ENCODE measurements at regions not wholly inside any gene's neighbourhood (a gene's known extent, or its start where the extent isn't known, plus 50 kb on each side); places are given as distances from the start of the nearest gene placed in this dataset.
"Not testable (repeated sequence)": the region's sequence is repeated elsewhere in the genome, so short reads cannot be mapped to it uniquely, and the experiment has no call there.

- no peak for DNase-seq (ENCODE audit: low read depth)
These were observed 243.6 kb upstream of the PRSS58 start for GRCh38 chr7:142501434-142501833.

DNA sequence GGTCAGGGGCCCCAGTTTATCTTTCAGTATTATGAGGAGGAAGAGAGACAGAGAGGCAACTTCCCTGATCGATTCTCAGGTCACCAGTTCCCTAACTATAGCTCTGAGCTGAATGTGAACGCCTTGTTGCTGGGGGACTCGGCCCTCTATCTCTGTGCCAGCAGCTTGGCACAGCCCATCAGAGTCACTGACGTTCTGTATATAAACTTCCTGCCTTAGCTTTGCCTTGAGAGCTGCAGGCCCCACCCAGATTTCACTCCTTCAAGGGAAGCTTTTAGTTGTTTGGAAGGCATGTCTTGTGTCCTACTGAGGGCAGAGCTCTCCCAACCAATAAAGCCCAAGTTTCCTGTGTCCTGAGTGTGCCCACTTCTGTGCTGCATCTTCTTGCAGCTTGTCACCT, 242.5 kb upstream of the PRSS58 start:
- DNase-seq (ENCODE audit: low read depth): no peak

GRCh38 chr7:142499635-142500034, 241.8 kb upstream of the PRSS58 start:
- DNase-seq (ENCODE audit: low read depth): no peak

DNA sequence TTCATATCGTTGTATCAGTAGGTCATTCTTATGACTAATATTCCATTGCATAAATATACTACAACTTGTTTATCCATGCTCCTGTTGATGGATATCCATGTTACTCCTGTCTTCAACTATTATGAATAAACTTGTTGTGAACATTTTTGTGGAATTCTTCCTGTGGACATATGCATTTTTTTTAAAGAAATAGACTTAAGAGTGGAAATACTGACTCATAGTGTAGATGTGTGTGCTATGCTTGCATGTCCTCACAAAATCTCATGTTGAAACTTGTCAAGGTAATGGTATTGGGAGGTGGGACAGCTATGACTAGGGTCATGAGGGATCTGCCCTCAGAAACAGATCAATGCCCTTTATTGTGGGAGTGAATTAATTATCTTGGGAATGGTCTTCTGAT, 240.5 kb upstream of the PRSS58 start:
- DNase-seq (ENCODE audit: low read depth): no peak

DNA sequence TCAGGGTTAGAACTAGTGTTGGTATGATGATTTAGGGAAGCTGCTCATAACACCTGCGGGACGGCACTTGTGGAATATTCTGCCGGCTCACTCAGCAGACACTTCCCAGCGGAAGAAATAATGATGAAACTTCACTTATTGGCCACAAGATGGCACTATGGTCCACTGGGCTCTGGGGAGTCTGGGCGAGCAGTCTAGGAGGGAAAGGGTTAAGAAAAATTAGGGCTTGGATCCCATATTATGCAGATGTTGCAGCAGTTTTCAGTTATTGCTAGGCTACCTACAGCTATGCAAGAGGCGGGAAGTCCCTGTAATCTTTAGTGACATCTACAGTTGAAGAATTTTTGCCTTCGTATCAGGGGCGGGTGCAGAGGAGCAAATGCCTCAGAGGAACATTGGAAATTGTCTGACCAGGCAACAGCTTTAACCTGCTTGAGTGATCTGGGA, 238.7 kb upstream of the PRSS58 start:
- peak; percentile 55 for DNase-seq (ENCODE audit: low read depth)

DNA sequence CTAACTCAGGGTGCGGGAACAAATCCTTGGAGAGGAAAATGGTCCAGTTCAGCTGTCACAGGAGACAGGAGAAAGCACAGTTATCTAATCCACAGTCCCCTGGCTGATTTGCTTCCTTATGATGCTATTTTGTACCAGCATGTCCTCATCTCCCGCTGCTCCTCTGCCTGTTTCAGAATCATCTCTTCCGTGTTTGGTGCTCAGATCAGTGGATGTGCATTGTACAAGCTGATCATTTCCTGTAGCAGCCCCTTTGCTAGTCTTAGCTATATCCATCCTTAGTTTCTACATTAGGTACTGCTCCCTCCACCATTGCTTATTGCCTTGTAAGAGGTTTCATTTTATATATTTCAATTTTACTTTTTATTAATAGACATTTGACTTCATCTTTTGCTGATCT, 238.0 kb upstream of the PRSS58 start:
- DNase-seq (ENCODE audit: low read depth): not testable (repeated sequence)

DNA sequence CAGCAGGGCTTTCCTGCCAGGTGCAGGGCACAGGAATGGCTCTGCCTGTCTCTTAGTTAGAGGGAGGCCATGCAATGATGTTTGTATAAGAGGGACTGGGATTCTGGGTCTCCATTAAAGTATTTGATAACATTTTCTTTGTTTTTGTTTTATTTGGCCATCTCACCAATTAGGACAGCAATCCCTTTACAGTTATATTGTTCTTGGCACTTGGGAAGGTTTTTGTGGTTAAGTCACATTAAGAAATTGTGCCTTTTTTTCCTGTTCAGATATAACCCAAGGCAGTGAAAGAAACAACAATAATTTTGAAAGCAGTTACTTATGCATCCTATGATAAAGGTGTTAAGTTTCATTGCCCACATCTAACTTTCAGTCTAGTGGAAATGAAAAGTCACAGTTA, 237.4 kb upstream of the PRSS58 start:
- DNase-seq (ENCODE audit: low read depth): peak; percentile 54

DNA sequence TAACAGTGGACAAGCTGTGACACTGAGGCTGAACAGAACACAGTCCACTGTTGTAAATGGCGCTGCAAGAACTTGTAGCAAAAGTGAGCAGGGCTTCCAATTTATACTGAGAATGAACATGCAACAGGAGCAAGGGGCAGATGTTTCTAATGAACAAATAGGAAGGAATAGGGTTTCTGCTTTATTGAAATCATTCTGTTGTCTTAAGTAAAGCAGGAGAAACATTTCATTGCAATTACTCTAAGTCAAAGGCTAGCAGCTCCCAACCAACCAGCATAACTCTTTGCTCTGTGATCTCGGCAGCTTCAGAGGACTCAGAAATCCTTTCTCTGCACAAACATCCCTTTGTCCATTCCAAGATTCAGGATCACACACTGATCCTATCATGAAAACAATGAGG, 236.2 kb upstream of the PRSS58 start:
- DNase-seq (ENCODE audit: low read depth): peak; percentile 53

GRCh38 chr7:142488842-142489241, 231.0 kb upstream of the PRSS58 start:
- DNase-seq (ENCODE audit: low read depth): no peak

- DNase-seq (ENCODE audit: low read depth): no peak
These were observed 230.3 kb upstream of the PRSS58 start for GRCh38 chr7:142488036-142488633.

- DNase-seq (ENCODE audit: low read depth): not testable (repeated sequence)
These were observed 229.7 kb upstream of the PRSS58 start for GRCh38 chr7:142487565-142487964.

GRCh38 chr7:142487124-142487523, 229.3 kb upstream of the PRSS58 start:
- no peak for DNase-seq (ENCODE audit: low read depth)

- DNase-seq (ENCODE audit: low read depth): no peak
These were observed 227.9 kb upstream of the PRSS58 start for GRCh38 chr7:142485617-142486226.

DNA sequence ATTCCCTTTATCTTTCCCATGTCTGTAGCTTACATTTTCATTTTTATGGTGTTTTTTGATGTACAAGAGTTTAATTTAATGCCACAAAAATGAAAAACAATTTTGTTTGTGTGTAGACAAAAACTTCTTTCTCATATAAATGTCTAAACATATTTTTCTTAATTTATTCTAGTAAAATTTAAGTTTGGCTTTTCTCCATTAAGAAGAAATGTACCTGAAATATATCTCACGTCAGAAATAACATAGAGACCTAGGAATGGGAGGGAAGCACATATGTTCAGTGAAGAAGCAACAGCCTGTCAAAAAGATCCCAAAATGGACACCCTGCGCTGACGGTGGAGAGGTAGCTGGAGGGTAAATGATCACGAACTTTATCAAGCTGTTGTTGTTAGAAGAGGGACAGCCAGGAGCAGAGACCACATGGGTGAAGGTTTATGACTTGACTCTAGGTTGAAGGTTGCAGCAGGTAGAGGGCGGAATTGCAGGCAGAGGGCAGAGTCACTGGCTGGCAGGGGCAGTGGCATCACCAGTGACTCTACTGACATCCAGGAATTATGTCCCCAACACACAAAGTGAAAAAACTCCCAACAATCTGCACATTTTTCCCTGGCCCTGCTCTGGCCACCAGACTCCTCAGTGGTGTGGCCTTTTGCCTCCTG, 225.9 kb upstream of the PRSS58 start:
- no peak for DNase-seq (ENCODE audit: low read depth)

GRCh38 chr7:142482891-142483658, 225.2 kb upstream of the PRSS58 start:
- peak; percentile 39 for DNase-seq (ENCODE audit: low read depth)

- peak; percentile 61 for DNase-seq (ENCODE audit: low read depth)
These were observed 223.7 kb upstream of the PRSS58 start for GRCh38 chr7:142481548-142481947.

DNA sequence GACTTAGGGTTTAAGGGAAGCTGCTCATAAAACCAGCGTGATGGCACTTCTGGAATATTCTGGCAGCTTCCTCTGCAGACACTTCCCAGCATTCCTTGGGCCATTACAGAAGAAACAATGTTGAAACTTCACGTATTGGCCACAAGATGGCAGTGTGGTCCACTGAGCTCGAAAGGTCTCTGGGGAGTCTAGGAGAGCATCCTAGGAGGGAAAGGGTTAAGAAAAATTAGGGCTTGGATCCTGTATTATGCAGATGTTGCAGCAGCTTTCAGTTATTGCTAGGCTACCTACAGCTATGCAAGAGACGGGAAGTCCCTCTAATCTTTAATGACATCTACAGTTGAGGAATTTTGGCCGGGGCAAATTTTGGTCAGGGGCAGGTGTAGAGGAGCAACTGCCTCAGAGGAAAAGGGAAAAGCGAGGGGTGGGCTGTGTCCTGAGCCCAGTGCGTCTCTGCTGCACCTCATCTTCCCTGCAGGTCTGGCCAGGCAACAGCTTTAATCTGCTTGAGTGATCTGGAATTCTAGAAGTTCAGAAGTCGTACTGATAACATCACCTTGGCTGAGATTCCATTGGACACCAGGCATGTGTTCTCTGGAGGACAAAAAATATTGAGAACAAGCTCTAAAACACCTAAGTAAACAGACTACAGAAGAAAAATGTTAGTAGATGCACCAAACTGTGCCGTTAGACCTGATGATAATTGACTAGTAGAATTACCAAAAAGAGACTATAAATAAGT, 220.8 kb upstream of the PRSS58 start:
- DNase-seq (ENCODE audit: low read depth): peak; percentile 59

DNA sequence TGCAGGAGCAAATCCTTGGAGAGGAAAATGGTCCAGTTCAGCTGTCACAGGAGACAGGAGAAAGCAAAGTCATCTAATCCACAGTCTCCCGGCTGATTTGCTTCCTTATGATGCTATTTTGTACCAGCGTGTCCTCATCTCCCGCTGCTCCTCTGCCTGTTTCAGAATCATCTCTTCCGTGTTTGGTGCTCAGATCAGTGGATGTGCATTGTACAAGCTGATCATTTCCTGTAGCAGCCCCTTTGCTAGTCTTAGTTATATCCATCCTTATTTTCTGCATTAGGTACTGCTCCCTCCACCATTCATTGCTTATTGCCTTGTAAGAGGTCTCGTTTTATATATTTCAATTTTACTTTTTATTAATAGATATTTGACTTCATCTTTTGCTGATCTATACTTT, 219.9 kb upstream of the PRSS58 start:
- not testable (repeated sequence) for DNase-seq (ENCODE audit: low read depth)

GRCh38 chr7:142477079-142477651, 219.3 kb upstream of the PRSS58 start:
- peak; percentile 84 for DNase-seq (ENCODE audit: low read depth)

DNA sequence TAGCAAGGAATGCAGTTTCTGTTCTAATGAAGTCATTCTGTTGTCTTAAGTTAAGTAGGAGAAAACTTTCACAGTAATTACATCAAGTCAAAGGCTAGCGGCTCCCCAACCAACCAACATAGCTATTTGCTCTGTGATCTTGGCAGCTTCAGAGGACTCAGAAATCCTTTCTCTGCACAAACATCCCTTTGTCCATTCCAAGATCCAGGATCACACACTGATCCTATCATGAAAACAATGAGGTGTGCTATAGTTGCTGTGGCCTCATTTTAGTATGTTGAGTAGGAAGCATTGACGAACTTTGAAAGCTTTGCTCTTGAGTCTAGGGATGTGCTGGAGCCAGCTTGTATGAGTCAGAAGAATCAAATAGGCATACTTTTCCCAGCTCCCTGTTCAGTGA, 218.2 kb upstream of the PRSS58 start:
- peak; percentile 18 for DNase-seq (ENCODE audit: low read depth)

GRCh38 chr7:142471820-142472219, 214.0 kb upstream of the PRSS58 start:
- no peak for DNase-seq (ENCODE audit: low read depth)

DNA sequence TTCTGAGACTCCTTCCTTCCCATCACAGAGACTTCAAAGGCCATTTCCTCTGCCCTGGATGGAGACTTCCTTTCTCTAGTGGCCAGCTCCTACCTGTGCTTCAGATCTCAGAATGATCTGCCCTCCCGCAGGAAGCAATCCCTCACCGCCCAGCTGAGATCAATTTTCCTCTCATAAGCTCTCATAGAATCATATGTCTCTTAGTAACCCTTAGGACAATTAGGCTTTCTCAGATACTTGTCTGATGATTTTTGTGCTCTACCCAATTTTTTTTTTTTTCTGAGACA, 212.6 kb upstream of the PRSS58 start:
- DNase-seq (ENCODE audit: low read depth): no peak
